A549 (cell line): ENCODE measurements at regions not wholly inside any gene's neighbourhood (a gene's known extent, or its start where the extent isn't known, plus 50 kb on each side); places are given as distances from the start of the nearest gene placed in this dataset.

Experiments
- ATAC-seq, 2 experiments: fragments of 200-7000 bp in 1 of 2; fragments of >200 bp in 1 of 2; cut with Nextera tagmentation in 1 of 2; cut with Tn5 transposase in 1 of 2; 3 replicates each; pipeline versions ENCODE4 v1.8.0 to v1.9.1; 2018 to 2020; ENCODE audit warnings: mild to moderate bottlenecking in 1 of 2, moderate library complexity in 1 of 2
- CTCF ChIA-PET: fragments of 300-600 bp; sonication (Branson Sonifier 250); formaldehyde crosslinking; extraction: SDS; loops from one replicate; lab custom pipeline; 2021; ENCODE audit warnings: antibody characterized with exemption, inconsistent platforms; lab: Yijun Ruan, JAX
- POLR2A ChIA-PET: fragments of 350-600 bp; formaldehyde crosslinking; extraction: SDS; loops from one replicate; lab custom pipeline; 2021; ENCODE audit warnings: antibody characterized with exemption, inconsistent platforms; lab: Yijun Ruan, JAX
- DNase-seq, 2 experiments: peaks; one replicate each; pipeline versions ENCODE4 v3.0.0 to v3.0.0-alpha.2; 2011 to 2016; ENCODE audit warnings: low read depth in 1 of 2, low spot score in 1 of 2
- FAIRE-seq: peaks from 2 replicates; lab custom pipeline; 2011; peaks lifted over from hg19 to GRCh38; lab: Jason Lieb, UNC
- H3K27ac ChIP-seq, 2 experiments: fragments of >200 bp; sonication (Bioruptor Twin); formaldehyde crosslinking; 3 replicates each; pipeline ENCODE4 v1.5.1; 2016 to 2017
- H3K4me1 ChIP-seq: fragments of >200 bp; sonication (Bioruptor Twin); formaldehyde crosslinking; 3 replicates; pipeline ENCODE4 v1.6.1; 2016
- H3K4me2 ChIP-seq: fragments of >200 bp; sonication (Bioruptor Twin); formaldehyde crosslinking; 3 replicates; pipeline ENCODE4 v1.6.1; 2016
- H3K4me3 ChIP-seq: fragments of >200 bp; sonication (Bioruptor Twin); formaldehyde crosslinking; 3 replicates; pipeline ENCODE4 v1.5.1; 2016
- H3K9me3 ChIP-seq: fragments of >200 bp; sonication (Bioruptor Twin); formaldehyde crosslinking; 3 replicates; pipeline ENCODE4 v1.6.1; 2016
- ESRRA ChIP-seq: fragments of 150-350 bp; IDR thresholded peaks from 2 replicates; pipeline ENCODE4 v1.6.1; 2014; ENCODE audit warnings: mild to moderate bottlenecking, low read length, borderline replicate concordance
- FOSL2 ChIP-seq, 2 experiments: fragments of 450-650 bp in 1 of 2; fragments of >200 bp in 1 of 2; sonication (Bioruptor Twin) in 1 of 2; formaldehyde crosslinking; IDR thresholded peaks; 2 replicates each; pipeline versions ENCODE4 v1.5.0 to v1.6.1; 2016 to 2020; ENCODE audit warnings: mild to moderate bottlenecking in 1 of 2, moderate library complexity in 1 of 2
- FOXS1 ChIP-seq: fragments of 250-450 bp; sonication (Bioruptor Pico); IDR thresholded peaks from 2 replicates; pipeline ENCODE4 v1.5.0; 2020; ENCODE audit warnings: mild to moderate bottlenecking, moderate library complexity
- HDAC2 ChIP-seq: fragments of 200-600 bp; sonication (generic); IDR thresholded peaks from 2 replicates; pipeline ENCODE4 v1.6.1; 2016
- MAZ ChIP-seq: fragments of 150-350 bp; IDR thresholded peaks from 2 replicates; pipeline ENCODE4 v1.6.1; 2014; ENCODE audit warnings: antibody characterized with exemption, low read depth, low read length, borderline replicate concordance
- SMC3 ChIP-seq: fragments of >200 bp; sonication (Bioruptor Twin); formaldehyde crosslinking; IDR thresholded peaks from 3 replicates; pipeline ENCODE4 v1.6.1; 2018; ENCODE audit warnings: inconsistent platforms
- SREBF2 ChIP-seq: fragments of 450-650 bp; IDR thresholded peaks from 2 replicates; pipeline ENCODE4 v1.6.1; 2014; ENCODE audit warnings: mild to moderate bottlenecking, moderate library complexity
- ZC3H11A ChIP-seq: fragments of 450-650 bp; IDR thresholded peaks from 2 replicates; pipeline ENCODE4 v1.6.1; 2014; ENCODE audit warnings: antibody characterized with exemption, mild to moderate bottlenecking
- ZNF302 ChIP-seq: fragments of 250-450 bp; sonication (Bioruptor Pico); IDR thresholded peaks from 2 replicates; pipeline ENCODE4 v1.9.0; 2021; ENCODE audit warnings: inconsistent platforms, mild to moderate bottlenecking, moderate library complexity
- WGBS: methylation state at CpG from one replicate; pipeline ENCODE4 v1.1.6; 2017; ENCODE audit errors: missing lambda C conversion rate; 5-methylcytosine and 5-hydroxymethylcytosine counted together
- TF ChIP-seq, protein P1 (sequence below): IDR thresholded peaks from 2 replicates; pipeline ENCODE4 v1.6.1; 2012; ENCODE audit warnings: low read depth, borderline replicate concordance
- TF ChIP-seq, protein P2 (sequence below): fragments of 200-600 bp; sonication (generic); IDR thresholded peaks from 2 replicates; pipeline ENCODE4 v1.6.1; 2016; ENCODE audit warnings: antibody characterized with exemption, mild to moderate bottlenecking, moderate library complexity
- TF ChIP-seq, protein P3 (sequence below): fragments of 250-450 bp; sonication (Bioruptor Pico); IDR thresholded peaks from 2 replicates; pipeline ENCODE4 v1.5.0; 2020; ENCODE audit warnings: low read depth, mild to moderate bottlenecking, moderate library complexity
- TF ChIP-seq, protein P4 (sequence below): fragments of 150-350 bp; IDR thresholded peaks from 2 replicates; pipeline ENCODE4 v1.6.1; 2014; ENCODE audit warnings: low read depth, mild to moderate bottlenecking, low read length
- TF ChIP-seq, protein P5 (sequence below): fragments of >200 bp; sonication (Bioruptor Twin); formaldehyde crosslinking; IDR thresholded peaks from 3 replicates; pipeline ENCODE4 v1.6.1; 2016
- TF ChIP-seq, protein P6 (sequence below): IDR thresholded peaks from 2 replicates; pipeline ENCODE4 v1.6.1; 2012
- TF ChIP-seq, protein P7 (sequence below): fragments of 250-450 bp; sonication (Bioruptor Pico); IDR thresholded peaks from 2 replicates; pipeline ENCODE4 v1.5.0; 2021; ENCODE audit warnings: mild to moderate bottlenecking, moderate library complexity, borderline replicate concordance
- TF ChIP-seq, protein P8 (sequence below): fragments of >200 bp; sonication (Bioruptor Twin); formaldehyde crosslinking; IDR thresholded peaks from 3 replicates; pipeline ENCODE4 v1.5.1; 2016

DNA sequence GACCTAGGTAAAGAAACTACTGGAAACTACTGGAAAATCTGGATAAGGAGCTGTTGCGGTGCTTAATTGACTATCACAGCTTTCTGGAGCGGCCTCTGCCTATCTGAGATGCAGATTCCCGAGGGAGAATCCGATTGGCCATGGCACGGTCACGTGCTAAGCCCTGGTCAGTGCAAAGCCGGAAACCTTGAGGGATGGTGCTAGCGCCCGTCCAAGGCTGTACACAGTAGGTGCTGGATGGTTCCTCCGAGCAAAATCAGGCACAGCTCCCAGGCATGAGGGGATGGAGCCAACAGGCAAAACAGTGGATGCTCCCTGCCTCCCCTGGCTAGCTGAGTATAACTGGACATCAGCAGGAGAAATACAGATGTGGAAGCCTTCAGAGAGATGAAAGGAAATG is 238.7 kb upstream of the HES1 start:
- no peaks in the 10 kb centered on the region for H3K9me3 ChIP-seq
- ATAC-seq (no peak), FAIRE-seq (no peak), DNase-seq (no peak)
- no peaks in the 10 kb centered on the region for H3K4me1 ChIP-seq
- 85% methylated on average over 10 of the region's 10 CpGs for WGBS
- POLR2A ChIA-PET, result no interaction called here
- H3K4me3 ChIP-seq, result no peak overlapping the region
- no peak for TF ChIP-seq MAZ
- TF ChIP-seq, protein P1, sequence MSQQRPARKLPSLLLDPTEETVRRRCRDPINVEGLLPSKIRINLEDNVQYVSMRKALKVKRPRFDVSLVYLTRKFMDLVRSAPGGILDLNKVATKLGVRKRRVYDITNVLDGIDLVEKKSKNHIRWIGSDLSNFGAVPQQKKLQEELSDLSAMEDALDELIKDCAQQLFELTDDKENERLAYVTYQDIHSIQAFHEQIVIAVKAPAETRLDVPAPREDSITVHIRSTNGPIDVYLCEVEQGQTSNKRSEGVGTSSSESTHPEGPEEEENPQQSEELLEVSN, result no peak
- no peak for TF ChIP-seq FOSL2 (IDR thresholded peaks at IDR 0.05)
- TF ChIP-seq FOSL2 (CRISPR knock-in tag; IDR thresholded peaks at IDR 0.05), result no peak
- TF ChIP-seq, protein P2, sequence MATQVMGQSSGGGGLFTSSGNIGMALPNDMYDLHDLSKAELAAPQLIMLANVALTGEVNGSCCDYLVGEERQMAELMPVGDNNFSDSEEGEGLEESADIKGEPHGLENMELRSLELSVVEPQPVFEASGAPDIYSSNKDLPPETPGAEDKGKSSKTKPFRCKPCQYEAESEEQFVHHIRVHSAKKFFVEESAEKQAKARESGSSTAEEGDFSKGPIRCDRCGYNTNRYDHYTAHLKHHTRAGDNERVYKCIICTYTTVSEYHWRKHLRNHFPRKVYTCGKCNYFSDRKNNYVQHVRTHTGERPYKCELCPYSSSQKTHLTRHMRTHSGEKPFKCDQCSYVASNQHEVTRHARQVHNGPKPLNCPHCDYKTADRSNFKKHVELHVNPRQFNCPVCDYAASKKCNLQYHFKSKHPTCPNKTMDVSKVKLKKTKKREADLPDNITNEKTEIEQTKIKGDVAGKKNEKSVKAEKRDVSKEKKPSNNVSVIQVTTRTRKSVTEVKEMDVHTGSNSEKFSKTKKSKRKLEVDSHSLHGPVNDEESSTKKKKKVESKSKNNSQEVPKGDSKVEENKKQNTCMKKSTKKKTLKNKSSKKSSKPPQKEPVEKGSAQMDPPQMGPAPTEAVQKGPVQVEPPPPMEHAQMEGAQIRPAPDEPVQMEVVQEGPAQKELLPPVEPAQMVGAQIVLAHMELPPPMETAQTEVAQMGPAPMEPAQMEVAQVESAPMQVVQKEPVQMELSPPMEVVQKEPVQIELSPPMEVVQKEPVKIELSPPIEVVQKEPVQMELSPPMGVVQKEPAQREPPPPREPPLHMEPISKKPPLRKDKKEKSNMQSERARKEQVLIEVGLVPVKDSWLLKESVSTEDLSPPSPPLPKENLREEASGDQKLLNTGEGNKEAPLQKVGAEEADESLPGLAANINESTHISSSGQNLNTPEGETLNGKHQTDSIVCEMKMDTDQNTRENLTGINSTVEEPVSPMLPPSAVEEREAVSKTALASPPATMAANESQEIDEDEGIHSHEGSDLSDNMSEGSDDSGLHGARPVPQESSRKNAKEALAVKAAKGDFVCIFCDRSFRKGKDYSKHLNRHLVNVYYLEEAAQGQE, result no peak
- TF ChIP-seq, protein P3, sequence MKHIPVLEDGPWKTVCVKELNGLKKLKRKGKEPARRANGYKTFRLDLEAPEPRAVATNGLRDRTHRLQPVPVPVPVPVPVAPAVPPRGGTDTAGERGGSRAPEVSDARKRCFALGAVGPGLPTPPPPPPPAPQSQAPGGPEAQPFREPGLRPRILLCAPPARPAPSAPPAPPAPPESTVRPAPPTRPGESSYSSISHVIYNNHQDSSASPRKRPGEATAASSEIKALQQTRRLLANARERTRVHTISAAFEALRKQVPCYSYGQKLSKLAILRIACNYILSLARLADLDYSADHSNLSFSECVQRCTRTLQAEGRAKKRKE (CRISPR knock-in tag), result no peak
- TF ChIP-seq SREBF2, result no peak
- TF ChIP-seq, protein P4, sequence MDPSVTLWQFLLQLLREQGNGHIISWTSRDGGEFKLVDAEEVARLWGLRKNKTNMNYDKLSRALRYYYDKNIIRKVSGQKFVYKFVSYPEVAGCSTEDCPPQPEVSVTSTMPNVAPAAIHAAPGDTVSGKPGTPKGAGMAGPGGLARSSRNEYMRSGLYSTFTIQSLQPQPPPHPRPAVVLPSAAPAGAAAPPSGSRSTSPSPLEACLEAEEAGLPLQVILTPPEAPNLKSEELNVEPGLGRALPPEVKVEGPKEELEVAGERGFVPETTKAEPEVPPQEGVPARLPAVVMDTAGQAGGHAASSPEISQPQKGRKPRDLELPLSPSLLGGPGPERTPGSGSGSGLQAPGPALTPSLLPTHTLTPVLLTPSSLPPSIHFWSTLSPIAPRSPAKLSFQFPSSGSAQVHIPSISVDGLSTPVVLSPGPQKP, result no peak
- TF ChIP-seq, protein P5, sequence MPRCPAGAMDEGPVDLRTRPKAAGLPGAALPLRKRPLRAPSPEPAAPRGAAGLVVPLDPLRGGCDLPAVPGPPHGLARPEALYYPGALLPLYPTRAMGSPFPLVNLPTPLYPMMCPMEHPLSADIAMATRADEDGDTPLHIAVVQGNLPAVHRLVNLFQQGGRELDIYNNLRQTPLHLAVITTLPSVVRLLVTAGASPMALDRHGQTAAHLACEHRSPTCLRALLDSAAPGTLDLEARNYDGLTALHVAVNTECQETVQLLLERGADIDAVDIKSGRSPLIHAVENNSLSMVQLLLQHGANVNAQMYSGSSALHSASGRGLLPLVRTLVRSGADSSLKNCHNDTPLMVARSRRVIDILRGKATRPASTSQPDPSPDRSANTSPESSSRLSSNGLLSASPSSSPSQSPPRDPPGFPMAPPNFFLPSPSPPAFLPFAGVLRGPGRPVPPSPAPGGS, result no peak
- TF ChIP-seq ZNF302 (CRISPR knock-in tag), result no peak
- CTCF ChIA-PET, result interaction anchor here (1.1 to 1.6 kb wide), 2 partner anchors 14 to 24 kb away, joined by 3 to 4 read pairs; no protein-coding TSS in a partner anchor
- H3K4me2 ChIP-seq, result no peak overlapping the region
- no peak overlapping the region for H3K27ac ChIP-seq

DNA sequence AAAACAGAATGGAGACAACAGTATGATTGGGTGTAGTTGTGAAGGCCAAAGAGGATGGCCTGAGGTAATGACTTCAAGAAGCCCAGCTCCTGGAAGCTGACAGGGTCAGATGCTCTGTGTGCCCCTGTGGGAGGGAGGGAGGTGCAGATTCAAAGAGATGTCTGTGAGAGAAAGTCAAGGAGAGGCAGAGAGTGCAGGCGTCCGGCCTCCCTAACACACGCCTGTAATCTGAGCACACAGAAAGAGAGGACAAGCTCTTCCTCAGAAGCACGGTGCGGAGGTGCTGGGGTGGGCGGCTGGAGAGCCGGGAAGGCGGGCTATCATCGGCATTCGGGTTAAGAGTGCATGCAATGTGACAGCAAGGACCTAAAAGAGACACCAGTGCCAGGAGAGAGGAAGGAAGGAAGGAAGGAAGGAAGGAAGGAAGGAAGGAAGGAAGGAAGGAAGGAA is 238.2 kb upstream of the HES1 start:
- CTCF ChIA-PET, result no interaction called here
- no peak for ATAC-seq
- DNase-seq, result no peak
- Histone ChIP-seq H3K4me2 (no peak overlapping the region), H3K27ac (no peak overlapping the region)
- TF ChIP-seq ZC3H11A (no peak), SMC3 (no peak), FOXS1 (no peak), HDAC2 (no peak), ESRRA (no peak)
- TF ChIP-seq, protein P4, result no peak
- TF ChIP-seq, protein P6, sequence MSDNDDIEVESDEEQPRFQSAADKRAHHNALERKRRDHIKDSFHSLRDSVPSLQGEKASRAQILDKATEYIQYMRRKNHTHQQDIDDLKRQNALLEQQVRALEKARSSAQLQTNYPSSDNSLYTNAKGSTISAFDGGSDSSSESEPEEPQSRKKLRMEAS, result no peak
- TF ChIP-seq, protein P7, sequence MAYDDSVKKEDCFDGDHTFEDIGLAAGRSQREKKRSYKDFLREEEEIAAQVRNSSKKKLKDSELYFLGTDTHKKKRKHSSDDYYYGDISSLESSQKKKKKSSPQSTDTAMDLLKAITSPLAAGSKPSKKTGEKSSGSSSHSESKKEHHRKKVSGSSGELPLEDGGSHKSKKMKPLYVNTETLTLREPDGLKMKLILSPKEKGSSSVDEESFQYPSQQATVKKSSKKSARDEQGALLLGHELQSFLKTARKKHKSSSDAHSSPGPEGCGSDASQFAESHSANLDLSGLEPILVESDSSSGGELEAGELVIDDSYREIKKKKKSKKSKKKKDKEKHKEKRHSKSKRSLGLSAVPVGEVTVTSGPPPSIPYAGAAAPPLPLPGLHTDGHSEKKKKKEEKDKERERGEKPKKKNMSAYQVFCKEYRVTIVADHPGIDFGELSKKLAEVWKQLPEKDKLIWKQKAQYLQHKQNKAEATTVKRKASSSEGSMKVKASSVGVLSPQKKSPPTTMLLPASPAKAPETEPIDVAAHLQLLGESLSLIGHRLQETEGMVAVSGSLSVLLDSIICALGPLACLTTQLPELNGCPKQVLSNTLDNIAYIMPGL (CRISPR knock-in tag), result no peak
- TF ChIP-seq, protein P8, sequence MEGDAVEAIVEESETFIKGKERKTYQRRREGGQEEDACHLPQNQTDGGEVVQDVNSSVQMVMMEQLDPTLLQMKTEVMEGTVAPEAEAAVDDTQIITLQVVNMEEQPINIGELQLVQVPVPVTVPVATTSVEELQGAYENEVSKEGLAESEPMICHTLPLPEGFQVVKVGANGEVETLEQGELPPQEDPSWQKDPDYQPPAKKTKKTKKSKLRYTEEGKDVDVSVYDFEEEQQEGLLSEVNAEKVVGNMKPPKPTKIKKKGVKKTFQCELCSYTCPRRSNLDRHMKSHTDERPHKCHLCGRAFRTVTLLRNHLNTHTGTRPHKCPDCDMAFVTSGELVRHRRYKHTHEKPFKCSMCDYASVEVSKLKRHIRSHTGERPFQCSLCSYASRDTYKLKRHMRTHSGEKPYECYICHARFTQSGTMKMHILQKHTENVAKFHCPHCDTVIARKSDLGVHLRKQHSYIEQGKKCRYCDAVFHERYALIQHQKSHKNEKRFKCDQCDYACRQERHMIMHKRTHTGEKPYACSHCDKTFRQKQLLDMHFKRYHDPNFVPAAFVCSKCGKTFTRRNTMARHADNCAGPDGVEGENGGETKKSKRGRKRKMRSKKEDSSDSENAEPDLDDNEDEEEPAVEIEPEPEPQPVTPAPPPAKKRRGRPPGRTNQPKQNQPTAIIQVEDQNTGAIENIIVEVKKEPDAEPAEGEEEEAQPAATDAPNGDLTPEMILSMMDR, result no peak
- TF ChIP-seq, all 56 proteins: peak for 0
- 83% methylated on average over 10 of the region's 10 CpGs for WGBS
- FAIRE-seq, result no peak
- Histone ChIP-seq H3K4me1 (peaks cover 2% of the 10 kb centered on the region; the same call in 1 of the 3 replicates), H3K9me3 (no peaks in the 10 kb centered on the region), H3K4me3 (no peak overlapping the region)
- POLR2A ChIA-PET, result no interaction called here
